ENCODE measurements at regions not wholly inside any gene's neighbourhood (a gene's known extent, or its start where the extent isn't known, plus 50 kb on each side); places are given as distances from the start of the nearest gene placed in this dataset.
"Not testable (repeated sequence)": the region's sequence is repeated elsewhere in the genome, so short reads cannot be mapped to it uniquely, and the experiment has no call there.

- H3K27me3 Mint-ChIP-seq; H3K4me3 Mint-ChIP-seq; H3K9me3 Mint-ChIP-seq; H3K4me1 Mint-ChIP-seq; H3K36me3 Mint-ChIP-seq (ENCODE audit: low read depth); H3K27ac Mint-ChIP-seq; CTCF ChIA-PET; POLR2A ChIA-PET; DNase-seq: not testable (repeated sequence)
Observed at GRCh38 chr6:4725136-4725760, 51.0 kb upstream of the CDYL start.

- DNase-seq; H3K27ac Mint-ChIP-seq; H3K9me3 Mint-ChIP-seq; H3K4me1 Mint-ChIP-seq; H3K36me3 Mint-ChIP-seq (ENCODE audit: low read depth); POLR2A ChIA-PET; CTCF ChIA-PET; H3K4me3 Mint-ChIP-seq: not testable (repeated sequence)
- peaks cover 15% of the 10 kb centered on the region for H3K27me3 Mint-ChIP-seq
Observed at GRCh38 chr6:4724727-4725126, 51.5 kb upstream of the CDYL start.

- DNase-seq, result no peak
- H3K4me1 Mint-ChIP-seq, result peaks cover 6% of the 10 kb centered on the region
- H3K9me3 Mint-ChIP-seq, result no peaks in the 10 kb centered on the region
- ChIA-PET CTCF (no interaction called here), POLR2A (no interaction called here)
- no peak overlapping the region for H3K4me3 Mint-ChIP-seq
- H3K27me3 Mint-ChIP-seq, result peaks cover 9% of the 10 kb centered on the region
- no peak overlapping the region for H3K27ac Mint-ChIP-seq
- H3K36me3 Mint-ChIP-seq (ENCODE audit: low read depth), result no peaks in the 10 kb centered on the region
Observed at GRCh38 chr6:4723383-4723782, 52.8 kb upstream of the CDYL start.

- POLR2A ChIA-PET; CTCF ChIA-PET; H3K4me3 Mint-ChIP-seq; DNase-seq; H3K27ac Mint-ChIP-seq; H3K36me3 Mint-ChIP-seq (ENCODE audit: low read depth); H3K9me3 Mint-ChIP-seq; H3K27me3 Mint-ChIP-seq; H3K4me1 Mint-ChIP-seq: not testable (repeated sequence)
Observed at GRCh38 chr6:4721368-4721767, 54.8 kb upstream of the CDYL start.

GRCh38 chr6:4719491-4719890 is 56.7 kb upstream of the CDYL start:
- CTCF ChIA-PET, result no interaction called here
- H3K4me1 Mint-ChIP-seq, result no peaks in the 10 kb centered on the region
- POLR2A ChIA-PET, result no interaction called here

GRCh38 chr6:4717856-4718255 is 58.3 kb upstream of the CDYL start:
- Mint-ChIP-seq H3K4me1 (no peaks in the 10 kb centered on the region), H3K4me3 (no peak overlapping the region), H3K36me3 (ENCODE audit: low read depth) (no peaks in the 10 kb centered on the region), H3K9me3 (peaks cover 6% of the 10 kb centered on the region), H3K27ac (no peak overlapping the region), H3K27me3 (peaks cover 7% of the 10 kb centered on the region)
- CTCF ChIA-PET, result no interaction called here
- POLR2A ChIA-PET, result no interaction called here
- no peak for DNase-seq

More at GRCh38 chr6:4719491-4719890, 56.7 kb upstream of the CDYL start:
- Mint-ChIP-seq H3K27me3 (peaks cover 7% of the 10 kb centered on the region), H3K36me3 (ENCODE audit: low read depth) (no peaks in the 10 kb centered on the region), H3K9me3 (peaks cover 6% of the 10 kb centered on the region), H3K4me3 (no peak overlapping the region), H3K27ac (no peak overlapping the region)
- no peak for DNase-seq

- peaks cover 6% of the 10 kb centered on the region for H3K9me3 Mint-ChIP-seq
- DNase-seq, result no peak
- H3K36me3 Mint-ChIP-seq (ENCODE audit: low read depth), result no peaks in the 10 kb centered on the region
- H3K4me3 Mint-ChIP-seq, result no peak overlapping the region
- ChIA-PET CTCF (no interaction called here), POLR2A (no interaction called here)
- no peaks in the 10 kb centered on the region for H3K4me1 Mint-ChIP-seq
- peaks cover 7% of the 10 kb centered on the region for H3K27me3 Mint-ChIP-seq
- no peak overlapping the region for H3K27ac Mint-ChIP-seq
Observed at GRCh38 chr6:4717124-4717523, 59.1 kb upstream of the CDYL start.

DNA sequence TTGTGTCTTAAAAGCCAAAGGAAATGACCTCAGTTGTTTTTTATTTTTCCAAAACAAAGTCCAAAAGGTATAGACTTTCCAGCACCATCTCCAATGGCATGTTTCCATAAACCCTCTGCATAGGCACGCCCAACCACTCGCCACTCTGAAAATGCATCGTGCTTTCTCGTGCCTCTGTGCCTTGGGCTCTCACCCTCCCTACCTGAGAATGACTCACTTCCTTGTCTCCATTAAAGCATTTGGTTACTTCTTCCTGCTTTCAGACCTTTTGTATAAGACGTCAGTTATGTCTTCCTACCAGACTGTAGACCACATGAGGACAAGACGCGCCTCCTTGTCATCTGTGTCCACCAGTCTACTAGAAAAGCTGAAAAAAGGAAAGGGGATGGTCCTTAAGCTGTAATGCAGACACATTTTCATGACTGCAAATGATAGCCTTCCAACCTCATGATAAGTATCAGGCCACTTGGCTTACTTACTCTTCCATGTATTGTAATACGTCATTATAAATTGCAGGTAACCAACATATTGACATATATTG is 61.2 kb upstream of the CDYL start:
- peaks cover 6% of the 10 kb centered on the region for H3K9me3 Mint-ChIP-seq
- no peaks in the 10 kb centered on the region for H3K36me3 Mint-ChIP-seq (ENCODE audit: low read depth)
- H3K27me3 Mint-ChIP-seq, result peaks cover 7% of the 10 kb centered on the region
- no peak overlapping the region for H3K27ac Mint-ChIP-seq
- no peak overlapping the region for H3K4me3 Mint-ChIP-seq
- ChIA-PET CTCF (no interaction called here), POLR2A (no interaction called here)
- no peaks in the 10 kb centered on the region for H3K4me1 Mint-ChIP-seq
- DNase-seq, result no peak

- H3K36me3 Mint-ChIP-seq (ENCODE audit: low read depth), result no peaks in the 10 kb centered on the region
- no peak overlapping the region for H3K27ac Mint-ChIP-seq
- CTCF ChIA-PET, result no interaction called here
- no peak overlapping the region for H3K4me3 Mint-ChIP-seq
- H3K27me3 Mint-ChIP-seq, result peaks cover 5% of the 10 kb centered on the region
- peaks cover 6% of the 10 kb centered on the region for H3K9me3 Mint-ChIP-seq
- no peaks in the 10 kb centered on the region for H3K4me1 Mint-ChIP-seq
- DNase-seq, result no peak
- POLR2A ChIA-PET, result no interaction called here
Observed at GRCh38 chr6:4712291-4712690, 63.9 kb upstream of the CDYL start.

- Mint-ChIP-seq H3K4me1 (no peaks in the 10 kb centered on the region), H3K9me3 (no peaks in the 10 kb centered on the region), H3K36me3 (ENCODE audit: low read depth) (no peaks in the 10 kb centered on the region), H3K4me3 (no peak overlapping the region), H3K27ac (no peak overlapping the region), H3K27me3 (peaks cover 3% of the 10 kb centered on the region)
- ChIA-PET POLR2A (no interaction called here), CTCF (no interaction called here)
- no peak for DNase-seq
Observed at GRCh38 chr6:4707011-4707410, 69.2 kb upstream of the CDYL start.

DNA sequence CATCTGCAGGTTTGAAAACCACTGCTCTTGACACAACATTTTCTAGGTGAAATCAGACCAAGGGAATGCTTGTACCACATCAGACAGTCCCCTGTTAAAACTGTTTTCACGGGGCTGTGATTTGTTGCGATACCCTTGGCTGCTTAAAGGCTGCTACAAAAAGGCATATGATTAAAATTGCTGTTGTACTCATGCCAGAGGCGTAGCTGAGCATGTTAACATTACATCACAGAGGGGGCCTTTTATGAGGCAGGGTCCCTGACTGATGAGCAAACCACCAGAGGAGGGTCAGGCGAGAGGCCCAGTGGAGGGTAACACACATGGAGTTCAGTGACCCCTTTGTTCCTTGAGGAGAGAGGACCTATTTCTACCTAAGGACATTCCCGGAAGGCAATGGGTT is 70.4 kb upstream of the CDYL start:
- no peaks in the 10 kb centered on the region for H3K9me3 Mint-ChIP-seq
- H3K4me3 Mint-ChIP-seq, result no peak overlapping the region
- H3K27me3 Mint-ChIP-seq, result peaks cover 3% of the 10 kb centered on the region
- POLR2A ChIA-PET, result no interaction called here
- no peak for DNase-seq
- no peak overlapping the region for H3K27ac Mint-ChIP-seq
- no peaks in the 10 kb centered on the region for H3K36me3 Mint-ChIP-seq (ENCODE audit: low read depth)
- CTCF ChIA-PET, result no interaction called here
- H3K4me1 Mint-ChIP-seq, result no peaks in the 10 kb centered on the region

DNA sequence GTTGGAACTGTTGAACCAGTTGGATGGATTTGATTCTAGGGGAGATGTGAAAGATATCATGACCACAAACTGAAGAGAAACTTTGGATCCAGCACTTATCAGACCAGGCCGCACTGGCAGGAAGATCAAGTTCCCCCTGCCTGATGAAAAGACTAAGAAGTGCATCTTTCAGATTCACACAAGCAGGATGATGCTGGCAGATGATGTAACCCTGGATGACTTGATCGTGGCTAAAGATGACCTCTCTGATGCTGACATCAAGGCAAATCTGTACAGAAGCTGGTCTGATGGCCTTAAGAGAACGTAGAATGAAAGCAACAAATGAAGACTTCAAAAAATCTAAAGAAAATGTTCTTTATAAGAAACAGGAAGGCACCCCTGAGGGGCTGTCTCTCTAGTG is 72.8 kb upstream of the CDYL start:
- DNase-seq, result no peak
- CTCF ChIA-PET, result no interaction called here
- Mint-ChIP-seq H3K9me3 (no peaks in the 10 kb centered on the region), H3K4me1 (no peaks in the 10 kb centered on the region), H3K27me3 (no peaks in the 10 kb centered on the region), H3K4me3 (no peak overlapping the region), H3K27ac (no peak overlapping the region), H3K36me3 (ENCODE audit: low read depth) (no peaks in the 10 kb centered on the region)
- POLR2A ChIA-PET, result no interaction called here

DNA sequence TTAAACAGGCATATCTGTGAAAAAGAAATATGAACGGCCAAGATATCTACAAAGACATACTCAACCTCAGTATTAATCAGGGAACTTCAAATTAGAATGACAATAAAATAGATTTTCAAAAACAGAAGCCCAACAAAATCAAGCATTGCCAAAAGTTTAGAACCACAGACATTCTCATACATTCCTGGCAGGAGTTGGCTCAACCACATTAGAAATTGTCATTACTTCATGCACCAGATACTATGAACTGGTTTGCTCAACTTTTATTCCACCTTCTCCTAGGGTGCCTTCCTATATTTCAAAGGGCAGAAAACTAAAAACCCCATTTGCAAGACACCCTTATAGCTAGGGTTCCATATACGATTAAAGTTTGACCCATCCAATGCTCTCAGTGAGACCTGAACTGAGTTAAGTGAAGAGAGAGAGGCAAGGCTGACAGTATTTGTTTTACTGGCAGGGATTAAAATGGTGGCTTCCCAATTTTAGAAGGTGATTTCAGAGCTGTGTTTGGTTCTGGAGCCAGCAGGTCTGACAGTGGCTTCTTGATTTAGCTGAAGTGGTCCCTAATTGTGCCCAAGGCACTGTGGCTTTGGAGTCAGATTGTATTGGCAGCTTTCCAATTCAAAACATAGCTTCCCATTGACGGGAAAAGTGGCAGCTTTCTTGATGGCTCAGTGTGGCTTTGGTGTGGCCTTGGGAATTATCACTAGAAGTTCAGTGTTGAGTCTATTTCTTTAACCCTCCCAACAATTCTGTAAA is 77.1 kb upstream of the CDYL start:
- ChIA-PET CTCF (interaction anchor here (0.6 kb wide), 1 partner anchor 129 kb away, joined by 4 read pairs; no protein-coding TSS in a partner anchor), POLR2A (no interaction called here)
- Mint-ChIP-seq H3K4me3 (no peak overlapping the region), H3K27me3 (no peaks in the 10 kb centered on the region), H3K36me3 (ENCODE audit: low read depth) (no peaks in the 10 kb centered on the region), H3K27ac (no peak overlapping the region), H3K4me1 (no peaks in the 10 kb centered on the region), H3K9me3 (no peaks in the 10 kb centered on the region)
- DNase-seq, result no peak
